Activated naive CD4-positive, alpha-beta T cell treated with anti-CD3 and anti-CD28 coated beads, Interleukin-2, amount 50 U/mL, for 24 hours (primary cell): ENCODE measurements at regions not wholly inside any gene's neighbourhood (a gene's known extent, or its start where the extent isn't known, plus 50 kb on each side); places are given as distances from the start of the nearest gene placed in this dataset.

ENCODE experiments used
- H3K27ac Mint-ChIP-seq: one replicate; pipeline ENCODE4 v1.8.0; 2021; ENCODE audit warnings: mild to moderate bottlenecking, mixed read lengths
- H3K27me3 Mint-ChIP-seq: one replicate; pipeline ENCODE4 v1.8.0; 2021; ENCODE audit warnings: mixed read lengths
- H3K36me3 Mint-ChIP-seq: one replicate; pipeline ENCODE4 v1.8.0; 2021; ENCODE audit warnings: mixed read lengths
- H3K4me1 Mint-ChIP-seq: one replicate; pipeline ENCODE4 v1.8.0; 2021; ENCODE audit warnings: mixed read lengths
- H3K4me3 Mint-ChIP-seq: one replicate; pipeline ENCODE4 v1.8.0; 2021; ENCODE audit warnings: mild to moderate bottlenecking, mixed read lengths
- H3K9me3 Mint-ChIP-seq: one replicate; pipeline ENCODE4 v1.8.0; 2021; ENCODE audit warnings: mixed read lengths

- Mint-ChIP-seq H3K27ac (no peak overlapping the region), H3K4me1 (no peaks in the 10 kb centered on the region), H3K36me3 (no peaks in the 10 kb centered on the region), H3K4me3 (no peak overlapping the region), H3K27me3 (peaks cover 5% of the 10 kb centered on the region), H3K9me3 (no peaks in the 10 kb centered on the region)
Measured at GRCh38 chr10:120734483-120735078, 116.6 kb upstream of the WDR11 start.

DNA sequence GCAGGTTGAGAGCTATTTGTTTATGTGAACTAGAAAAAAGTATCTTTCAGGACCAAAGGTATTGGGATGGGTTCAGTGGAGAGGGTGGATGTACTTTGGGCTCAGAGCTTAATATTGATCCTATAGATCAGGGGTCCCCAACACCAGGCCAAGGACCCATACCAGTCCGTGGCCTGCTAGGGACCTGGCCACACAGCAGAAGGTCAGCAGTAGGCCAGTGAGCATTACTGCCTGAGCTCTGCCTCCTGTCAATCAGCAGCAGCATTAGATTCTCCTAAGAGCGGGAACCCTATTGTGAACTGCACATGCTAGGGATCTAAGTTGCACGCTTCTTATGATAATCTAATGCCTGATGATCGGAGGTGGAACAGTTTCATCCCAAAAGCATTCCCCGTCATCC, 115.8 kb upstream of the WDR11 start:
- Mint-ChIP-seq H3K4me1 (no peaks in the 10 kb centered on the region), H3K27me3 (peaks cover 5% of the 10 kb centered on the region), H3K9me3 (no peaks in the 10 kb centered on the region), H3K27ac (no peak overlapping the region), H3K36me3 (no peaks in the 10 kb centered on the region), H3K4me3 (no peak overlapping the region)

DNA sequence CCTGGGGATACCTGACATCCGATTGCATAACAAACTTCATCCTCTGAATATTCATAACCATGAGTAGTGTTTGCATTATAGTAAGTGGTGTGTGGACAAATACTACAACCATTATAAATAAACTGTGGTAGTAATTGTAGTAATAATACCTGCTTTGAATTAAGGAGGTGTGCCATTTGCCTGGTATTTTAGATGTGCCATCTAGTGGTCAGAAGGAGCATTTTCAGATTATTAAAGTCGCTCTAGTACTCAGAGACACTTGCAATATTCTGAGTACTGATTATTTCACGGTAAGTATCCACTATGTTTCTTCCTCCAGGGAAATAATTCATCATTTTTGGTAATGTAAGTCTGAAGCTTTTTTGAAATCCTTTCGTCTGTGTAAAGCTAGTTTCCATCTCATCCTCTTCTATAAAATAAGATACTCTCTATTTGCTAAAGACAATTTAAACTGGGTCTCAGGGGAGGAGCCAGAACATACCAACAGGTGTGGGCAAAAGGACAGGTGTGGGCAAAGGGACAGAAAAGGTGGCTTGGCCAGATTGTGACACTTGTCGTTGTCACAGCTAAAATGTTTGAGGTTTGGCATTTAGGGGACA, 115.3 kb upstream of the WDR11 start:
- H3K36me3 Mint-ChIP-seq = no peaks in the 10 kb centered on the region
- no peaks in the 10 kb centered on the region for H3K9me3 Mint-ChIP-seq
- H3K4me3 Mint-ChIP-seq = no peak overlapping the region
- no peaks in the 10 kb centered on the region for H3K4me1 Mint-ChIP-seq
- no peak overlapping the region for H3K27ac Mint-ChIP-seq
- H3K27me3 Mint-ChIP-seq = peaks cover 6% of the 10 kb centered on the region

GRCh38 chr10:120736377-120736776, 114.8 kb upstream of the WDR11 start:
- no peaks in the 10 kb centered on the region for H3K4me1 Mint-ChIP-seq
- H3K4me3 Mint-ChIP-seq = no peak overlapping the region
- H3K27me3 Mint-ChIP-seq = peaks cover 6% of the 10 kb centered on the region
- no peaks in the 10 kb centered on the region for H3K36me3 Mint-ChIP-seq
- no peaks in the 10 kb centered on the region for H3K9me3 Mint-ChIP-seq
- no peak overlapping the region for H3K27ac Mint-ChIP-seq

DNA sequence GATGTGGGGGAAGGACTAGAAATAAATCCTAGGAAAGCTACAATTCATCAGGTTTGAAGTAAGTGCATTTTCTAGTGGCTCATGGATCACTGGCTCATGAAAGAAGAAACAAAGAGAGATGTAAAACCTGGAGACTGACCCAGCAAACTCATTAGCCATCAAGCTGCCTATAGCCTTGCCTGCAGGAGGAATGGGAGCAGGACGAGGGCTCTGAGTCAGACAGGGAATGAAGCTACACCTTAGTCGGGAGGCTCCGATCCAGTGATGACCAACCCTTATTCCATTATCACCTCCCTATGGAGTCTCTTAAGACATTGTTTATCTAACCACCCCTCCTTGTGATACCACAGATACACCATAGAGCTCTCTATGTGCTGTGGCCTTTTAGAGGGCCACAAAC, 112.5 kb upstream of the WDR11 start:
- Mint-ChIP-seq H3K4me3 (no peak overlapping the region), H3K9me3 (no peaks in the 10 kb centered on the region), H3K27ac (no peak overlapping the region), H3K36me3 (no peaks in the 10 kb centered on the region), H3K4me1 (no peaks in the 10 kb centered on the region), H3K27me3 (peaks cover 4% of the 10 kb centered on the region)

DNA sequence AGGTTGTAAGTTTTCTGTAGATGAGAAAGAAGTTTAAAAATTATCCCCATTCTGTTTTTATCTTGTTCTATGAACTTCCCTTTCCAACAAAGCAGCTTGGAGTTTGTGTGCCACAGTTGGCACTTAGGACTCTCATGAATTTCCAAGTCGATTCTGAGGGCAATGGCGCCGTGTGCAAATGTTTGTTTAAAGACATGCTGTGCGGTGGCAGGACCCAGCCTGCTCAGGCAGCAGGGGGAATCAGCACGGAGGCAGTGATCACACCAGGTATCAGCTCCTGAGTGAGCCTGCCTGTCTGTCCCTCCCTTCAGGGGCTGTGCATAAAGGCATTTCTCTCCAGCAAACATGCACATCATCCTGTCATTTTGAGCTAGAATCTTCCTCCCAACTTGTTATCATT, 109.8 kb upstream of the WDR11 start:
- Mint-ChIP-seq H3K9me3 (no peaks in the 10 kb centered on the region), H3K4me1 (no peaks in the 10 kb centered on the region)

DNA sequence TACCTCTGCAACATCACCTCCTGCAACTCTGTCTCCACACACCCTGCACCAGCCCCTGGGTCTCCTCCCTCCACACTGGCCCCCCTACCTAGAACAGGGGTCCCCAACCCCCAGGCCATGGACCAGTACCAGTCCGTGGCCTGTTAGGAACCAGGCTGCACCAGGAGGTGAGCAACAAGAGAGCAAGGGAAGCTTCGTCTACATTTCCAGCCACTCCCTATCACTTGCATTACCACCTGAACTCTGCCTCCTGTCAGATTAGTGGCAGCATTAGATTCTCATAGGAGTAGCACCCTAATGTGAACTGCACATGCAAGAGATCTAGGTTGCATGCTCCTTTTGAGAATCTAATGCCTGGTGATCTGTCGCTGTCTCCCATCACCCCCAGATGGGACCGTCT, 108.8 kb upstream of the WDR11 start:
- Mint-ChIP-seq H3K27ac (no peak overlapping the region), H3K4me1 (no peaks in the 10 kb centered on the region), H3K4me3 (no peak overlapping the region), H3K9me3 (no peaks in the 10 kb centered on the region), H3K27me3 (peaks cover 4% of the 10 kb centered on the region), H3K36me3 (no peaks in the 10 kb centered on the region)

More for the DNA sequence above, 109.8 kb upstream of the WDR11 start:
- no peak overlapping the region for H3K4me3 Mint-ChIP-seq
- no peaks in the 10 kb centered on the region for H3K36me3 Mint-ChIP-seq
- peaks cover 4% of the 10 kb centered on the region for H3K27me3 Mint-ChIP-seq
- H3K27ac Mint-ChIP-seq = no peak overlapping the region

DNA sequence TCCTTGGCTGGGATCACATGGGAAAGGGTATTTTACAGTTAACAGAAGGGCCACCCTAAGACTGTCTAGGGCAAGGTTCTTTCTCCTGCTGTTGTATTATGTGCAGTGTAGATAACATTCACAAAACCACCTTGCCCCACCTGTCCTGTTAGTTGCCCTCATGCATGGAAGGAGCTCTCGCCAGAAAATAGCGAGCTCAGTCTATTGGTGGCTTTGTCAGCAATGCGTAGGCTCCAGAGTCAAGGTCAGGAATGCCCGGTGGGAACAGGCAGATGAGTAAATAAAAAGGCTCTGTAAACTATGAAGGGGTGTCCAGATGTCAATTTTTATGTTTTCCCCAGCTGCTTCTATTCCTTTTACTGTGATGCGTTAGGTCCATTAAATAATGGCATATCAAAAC, 107.1 kb upstream of the WDR11 start:
- Mint-ChIP-seq H3K9me3 (no peaks in the 10 kb centered on the region), H3K27me3 (peaks cover 4% of the 10 kb centered on the region), H3K27ac (no peak overlapping the region), H3K4me1 (no peaks in the 10 kb centered on the region), H3K36me3 (no peaks in the 10 kb centered on the region), H3K4me3 (no peak overlapping the region)

- H3K27me3 Mint-ChIP-seq = peaks cover 3% of the 10 kb centered on the region
- H3K36me3 Mint-ChIP-seq = no peaks in the 10 kb centered on the region
- H3K9me3 Mint-ChIP-seq = no peaks in the 10 kb centered on the region
- no peak overlapping the region for H3K4me3 Mint-ChIP-seq
- no peaks in the 10 kb centered on the region for H3K4me1 Mint-ChIP-seq
- no peak overlapping the region for H3K27ac Mint-ChIP-seq
Measured at GRCh38 chr10:120746001-120746777, 105.0 kb upstream of the WDR11 start.

- peaks cover 11% of the 10 kb centered on the region for H3K27me3 Mint-ChIP-seq
- H3K9me3 Mint-ChIP-seq = no peaks in the 10 kb centered on the region
- H3K4me3 Mint-ChIP-seq = no peak overlapping the region
- no peak overlapping the region for H3K27ac Mint-ChIP-seq
- no peaks in the 10 kb centered on the region for H3K36me3 Mint-ChIP-seq
- H3K4me1 Mint-ChIP-seq = no peaks in the 10 kb centered on the region
Measured at GRCh38 chr10:120748519-120748918, 102.6 kb upstream of the WDR11 start.

DNA sequence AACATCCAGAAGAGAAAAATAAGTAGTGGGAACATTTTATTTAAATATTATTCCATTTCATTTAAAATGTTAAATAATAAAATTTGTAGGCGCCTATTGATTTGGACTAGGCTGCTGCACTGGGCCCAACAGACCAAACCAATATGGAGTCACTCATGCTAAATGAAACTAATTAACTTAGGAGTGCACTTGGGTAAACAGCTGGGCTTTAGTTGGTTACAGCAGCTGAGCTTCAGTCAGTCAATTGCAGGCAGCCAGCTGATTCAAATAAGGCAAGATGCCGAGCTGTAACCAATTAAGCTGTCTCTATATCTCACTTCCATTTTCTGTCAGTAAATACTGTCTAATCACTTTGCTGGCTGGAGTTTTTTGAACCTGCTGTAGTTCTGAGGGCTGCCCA, 102.1 kb upstream of the WDR11 start:
- Mint-ChIP-seq H3K9me3 (no peaks in the 10 kb centered on the region), H3K36me3 (no peaks in the 10 kb centered on the region), H3K27me3 (peaks cover 13% of the 10 kb centered on the region), H3K27ac (no peak overlapping the region), H3K4me1 (no peaks in the 10 kb centered on the region), H3K4me3 (no peak overlapping the region)

GRCh38 chr10:120749856-120750566, 101.2 kb upstream of the WDR11 start:
- Mint-ChIP-seq H3K9me3 (no peaks in the 10 kb centered on the region), H3K27ac (no peak overlapping the region), H3K27me3 (peaks cover 16% of the 10 kb centered on the region), H3K36me3 (no peaks in the 10 kb centered on the region), H3K4me3 (no peak overlapping the region), H3K4me1 (no peaks in the 10 kb centered on the region)

DNA sequence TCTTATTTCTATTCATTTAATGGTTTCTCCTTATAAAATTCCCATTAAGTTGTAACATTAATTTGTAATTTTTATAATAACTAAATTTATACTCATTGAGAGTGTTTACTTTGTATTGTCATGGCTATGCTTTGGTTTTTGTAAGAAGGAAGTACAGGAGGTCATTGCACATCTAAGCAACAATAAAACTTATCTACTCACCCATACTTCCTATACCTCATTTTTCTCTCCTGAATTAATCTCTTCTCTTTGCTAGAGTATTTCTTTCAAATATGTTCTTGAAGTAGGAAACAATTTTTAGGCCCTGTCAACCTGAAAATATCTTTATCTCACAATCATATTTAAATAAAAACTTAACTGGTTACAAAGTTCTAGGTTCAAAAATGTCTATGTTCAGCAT, 95.4 kb upstream of the WDR11 start:
- no peaks in the 10 kb centered on the region for H3K36me3 Mint-ChIP-seq
- H3K4me3 Mint-ChIP-seq = no peak overlapping the region
- peaks cover 5% of the 10 kb centered on the region for H3K9me3 Mint-ChIP-seq
- peaks cover 33% of the 10 kb centered on the region for H3K27me3 Mint-ChIP-seq
- H3K27ac Mint-ChIP-seq = no peak overlapping the region
- H3K4me1 Mint-ChIP-seq = no peaks in the 10 kb centered on the region

DNA sequence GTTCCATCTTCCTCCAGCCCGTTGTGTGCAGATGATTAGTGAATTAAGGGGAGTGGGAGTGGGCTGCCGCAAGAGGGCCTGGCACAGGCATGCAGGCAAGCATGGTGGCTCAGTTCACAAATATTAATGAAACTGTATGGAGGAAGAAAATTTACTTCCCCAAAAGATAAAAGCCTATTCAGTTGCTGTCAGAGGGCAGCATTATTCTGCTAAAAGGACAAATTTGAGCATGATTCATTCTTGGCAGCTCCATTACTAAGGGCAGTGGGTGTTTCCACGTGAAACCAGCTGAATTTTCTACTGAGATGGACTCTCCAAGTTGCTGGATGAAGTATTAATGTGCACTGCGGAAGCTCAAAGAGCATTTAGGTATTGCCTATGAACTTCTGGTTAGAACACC, 90.9 kb upstream of the WDR11 start:
- Mint-ChIP-seq H3K27ac (no peak overlapping the region), H3K4me3 (no peak overlapping the region), H3K36me3 (no peaks in the 10 kb centered on the region), H3K27me3 (peaks cover 22% of the 10 kb centered on the region), H3K9me3 (peaks cover 5% of the 10 kb centered on the region), H3K4me1 (no peaks in the 10 kb centered on the region)

GRCh38 chr10:120761951-120762350, 89.2 kb upstream of the WDR11 start:
- no peaks in the 10 kb centered on the region for H3K4me1 Mint-ChIP-seq
- H3K27me3 Mint-ChIP-seq = peaks cover 13% of the 10 kb centered on the region
- H3K4me3 Mint-ChIP-seq = no peak overlapping the region
- H3K27ac Mint-ChIP-seq = no peak overlapping the region
- H3K36me3 Mint-ChIP-seq = no peaks in the 10 kb centered on the region
- H3K9me3 Mint-ChIP-seq = peaks cover 2% of the 10 kb centered on the region

DNA sequence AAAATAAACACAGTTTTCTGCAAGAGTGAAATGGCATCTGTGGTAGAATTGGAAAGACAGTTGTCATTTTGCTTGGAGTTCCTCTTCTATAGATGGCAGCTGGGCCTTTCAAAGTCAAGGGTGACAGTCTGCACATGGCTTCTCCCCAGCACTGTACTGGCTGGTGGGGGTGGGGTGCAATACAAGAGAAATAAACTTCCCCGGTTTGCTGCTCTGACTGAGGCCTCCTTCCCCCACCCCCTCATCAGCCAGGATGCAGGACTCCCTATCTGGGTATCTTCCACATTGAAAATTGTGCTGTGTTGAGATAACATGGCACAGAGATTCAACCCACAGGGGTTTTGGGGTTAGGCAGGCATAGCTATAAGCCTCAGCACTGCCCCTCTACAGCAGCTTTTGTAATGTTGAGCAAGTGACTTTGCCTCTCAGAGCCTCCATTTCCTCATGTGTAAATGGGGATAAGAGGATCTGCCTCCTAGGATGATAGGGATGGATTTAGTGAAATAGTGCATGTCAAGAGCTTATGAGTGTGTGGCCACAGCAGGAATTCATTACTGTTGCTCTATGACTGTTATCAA, 85.8 kb upstream of the WDR11 start:
- H3K36me3 Mint-ChIP-seq = no peaks in the 10 kb centered on the region
- no peaks in the 10 kb centered on the region for H3K4me1 Mint-ChIP-seq
- no peak overlapping the region for H3K27ac Mint-ChIP-seq
- no peaks in the 10 kb centered on the region for H3K9me3 Mint-ChIP-seq
- H3K4me3 Mint-ChIP-seq = no peak overlapping the region
- peaks cover 5% of the 10 kb centered on the region for H3K27me3 Mint-ChIP-seq
